ENCODE measurements at regions not wholly inside any gene's neighbourhood (a gene's known extent, or its start where the extent isn't known, plus 50 kb on each side); places are given as distances from the start of the nearest gene placed in this dataset.

DNA sequence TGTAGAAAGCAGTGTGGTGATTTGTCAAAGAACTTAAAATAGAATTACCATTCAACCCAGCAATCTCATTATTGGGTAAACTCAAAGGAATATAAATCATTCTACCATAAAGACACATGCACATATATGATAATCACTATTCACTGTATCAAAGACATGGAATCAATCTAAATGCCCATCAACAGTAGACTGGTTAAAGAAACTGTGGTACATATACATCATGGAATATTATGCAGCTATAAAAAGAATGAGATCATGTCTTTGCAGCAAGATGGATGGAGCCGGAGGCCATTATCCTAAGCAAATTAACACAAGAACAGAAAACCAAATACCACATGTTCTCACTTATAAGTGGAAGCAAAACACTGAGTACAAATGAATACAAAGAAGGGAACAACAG, 281.5 kb upstream of the MAGI2 start:
- CTCF ChIA-PET = no interaction called here
- POLR2A ChIA-PET = no interaction called here

DNA sequence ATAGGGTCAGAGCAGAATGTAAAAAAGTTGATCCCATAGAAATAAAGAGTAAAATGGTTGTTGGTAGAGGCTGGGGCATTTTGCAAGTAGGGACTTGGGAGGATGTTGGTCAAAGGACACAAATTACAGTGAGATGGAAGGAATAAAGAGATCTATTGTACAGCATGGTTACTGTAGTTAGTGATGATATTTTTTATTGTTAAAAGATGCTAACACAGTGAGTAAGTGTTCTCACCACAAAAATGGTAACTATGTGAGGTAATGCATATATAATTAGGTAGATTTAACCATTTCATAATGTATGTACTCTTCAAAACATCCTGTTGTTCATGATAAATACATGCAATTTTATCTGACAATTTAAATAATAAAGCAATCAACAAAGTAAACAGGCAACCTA, 280.7 kb upstream of the MAGI2 start:
- ChIA-PET POLR2A (no interaction called here), CTCF (no interaction called here)

DNA sequence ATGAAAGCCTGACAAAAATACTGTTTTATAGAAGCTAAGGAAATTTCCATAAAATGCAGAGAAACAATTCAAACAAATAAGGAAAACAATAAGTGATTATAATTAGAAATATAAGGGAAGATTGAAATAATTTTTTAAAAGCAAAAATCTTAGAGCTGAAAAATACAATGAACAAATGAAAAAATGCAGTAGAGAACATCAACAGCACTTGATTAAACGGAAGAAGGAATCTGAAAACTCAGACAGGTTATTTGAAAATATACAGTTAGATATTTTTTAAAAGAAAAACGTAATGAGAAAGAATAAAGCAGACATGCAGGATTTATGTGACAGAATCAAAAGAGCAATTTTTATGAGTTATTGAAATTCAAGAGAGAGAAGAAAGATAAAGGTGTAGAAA, 279.1 kb upstream of the MAGI2 start:
- CTCF ChIA-PET = no interaction called here

GRCh38 chr7:79730971-79731370, 277.5 kb upstream of the MAGI2 start:
- ChIA-PET POLR2A (no interaction called here), CTCF (no interaction called here)

More for the DNA sequence above, 279.1 kb upstream of the MAGI2 start:
- POLR2A ChIA-PET = no interaction called here

- ChIA-PET POLR2A (no interaction called here), CTCF (no interaction called here)
Measured at GRCh38 chr7:79723833-79724618, 270.6 kb upstream of the MAGI2 start.

GRCh38 chr7:79722217-79722616, 268.8 kb upstream of the MAGI2 start:
- ChIA-PET CTCF (no interaction called here), POLR2A (no interaction called here)

GRCh38 chr7:79719216-79719615, 265.7 kb upstream of the MAGI2 start:
- ChIA-PET CTCF (no interaction called here), POLR2A (no interaction called here)

- POLR2A ChIA-PET = no interaction called here
- CTCF ChIA-PET = no interaction called here
Measured at GRCh38 chr7:79716329-79716728, 262.9 kb upstream of the MAGI2 start.

- CTCF ChIA-PET = no interaction called here
- POLR2A ChIA-PET = no interaction called here
Measured at GRCh38 chr7:79714081-79714480, 260.6 kb upstream of the MAGI2 start.

- ChIA-PET CTCF (no interaction called here), POLR2A (no interaction called here)
Measured at GRCh38 chr7:79713276-79713675, 259.8 kb upstream of the MAGI2 start.

GRCh38 chr7:79711660-79712059, 258.2 kb upstream of the MAGI2 start:
- POLR2A ChIA-PET = no interaction called here
- CTCF ChIA-PET = no interaction called here

DNA sequence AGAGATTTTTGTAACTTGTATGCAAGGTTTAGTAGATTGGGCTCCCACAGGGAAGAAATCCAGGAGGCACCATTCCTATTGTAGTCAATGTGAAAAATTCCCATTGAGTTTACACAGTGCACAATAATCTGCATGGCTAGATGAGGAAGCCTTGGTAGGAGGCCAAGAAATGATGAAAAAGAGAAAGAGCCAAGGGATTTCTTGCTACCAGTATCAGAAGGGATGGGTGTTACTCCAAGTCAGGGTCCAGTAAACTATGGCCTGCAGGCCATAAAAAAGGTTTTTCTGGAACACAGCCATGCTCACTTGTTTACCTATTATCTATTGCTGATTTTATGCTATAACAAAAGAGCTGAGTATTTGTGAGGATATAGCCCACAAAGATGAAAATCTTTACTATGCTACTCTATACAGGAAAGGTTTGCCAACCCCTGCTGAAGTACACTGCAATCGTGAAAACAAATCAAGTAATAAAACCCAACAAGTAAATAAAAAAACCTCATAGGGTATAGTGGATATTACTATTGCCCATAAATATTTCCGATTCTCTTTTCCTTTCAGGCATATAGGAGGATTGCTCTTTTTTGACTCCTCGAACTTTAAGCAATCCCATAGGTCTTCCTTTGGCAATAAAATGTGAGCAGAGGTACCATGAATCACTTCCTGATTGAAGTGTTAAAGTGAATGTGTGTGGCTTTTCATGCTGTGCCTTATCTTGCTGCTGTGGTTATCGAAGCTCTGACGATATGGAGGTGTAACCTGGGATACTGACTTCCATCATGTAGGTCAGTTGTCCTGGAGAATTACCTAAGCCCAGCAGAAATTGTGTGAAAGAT, 256.3 kb upstream of the MAGI2 start:
- CTCF ChIA-PET = no interaction called here
- POLR2A ChIA-PET = no interaction called here

GRCh38 chr7:79702116-79702515, 248.6 kb upstream of the MAGI2 start:
- POLR2A ChIA-PET = no interaction called here
- CTCF ChIA-PET = no interaction called here

GRCh38 chr7:79692015-79692414, 238.5 kb upstream of the MAGI2 start:
- ChIA-PET CTCF (no interaction called here), POLR2A (no interaction called here)

DNA sequence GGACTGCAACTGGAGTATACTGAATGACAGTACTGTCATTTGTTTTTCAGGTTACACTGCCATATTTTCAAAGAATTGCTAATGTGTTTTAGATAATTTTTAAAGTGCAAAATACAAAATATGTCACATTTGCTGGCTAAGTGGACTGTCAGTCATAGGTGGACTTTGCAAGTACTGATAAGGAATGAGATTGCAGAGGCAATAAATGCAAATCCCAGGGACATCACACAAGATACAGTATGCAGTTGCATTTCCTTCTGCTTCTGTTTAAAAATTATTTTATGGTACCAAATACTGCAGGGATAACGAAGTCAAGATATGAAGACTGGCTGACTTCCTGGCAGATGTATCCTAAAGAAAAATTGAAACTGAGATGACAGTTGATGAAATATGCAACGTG, 237.6 kb upstream of the MAGI2 start:
- ChIA-PET POLR2A (no interaction called here), CTCF (no interaction called here)

DNA sequence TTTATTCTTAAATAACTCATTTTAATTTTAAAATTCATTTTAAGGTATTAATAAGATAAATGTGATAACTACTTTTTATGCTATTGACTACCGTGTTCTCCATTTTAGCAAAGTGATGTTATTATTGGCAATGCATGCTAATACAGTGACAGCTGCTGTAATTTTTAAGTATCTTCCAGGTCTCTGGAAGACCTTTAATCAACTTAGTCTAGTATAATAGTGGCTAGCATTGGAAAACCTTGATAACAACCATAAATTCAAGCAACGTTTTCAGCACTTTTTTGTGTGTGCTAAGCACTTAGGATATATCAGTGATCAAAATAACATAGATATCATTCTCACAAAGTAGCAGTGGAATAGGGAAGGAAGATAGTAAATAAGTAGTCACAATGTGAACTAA, 230.9 kb upstream of the MAGI2 start:
- CTCF ChIA-PET = no interaction called here
- POLR2A ChIA-PET = no interaction called here

DNA sequence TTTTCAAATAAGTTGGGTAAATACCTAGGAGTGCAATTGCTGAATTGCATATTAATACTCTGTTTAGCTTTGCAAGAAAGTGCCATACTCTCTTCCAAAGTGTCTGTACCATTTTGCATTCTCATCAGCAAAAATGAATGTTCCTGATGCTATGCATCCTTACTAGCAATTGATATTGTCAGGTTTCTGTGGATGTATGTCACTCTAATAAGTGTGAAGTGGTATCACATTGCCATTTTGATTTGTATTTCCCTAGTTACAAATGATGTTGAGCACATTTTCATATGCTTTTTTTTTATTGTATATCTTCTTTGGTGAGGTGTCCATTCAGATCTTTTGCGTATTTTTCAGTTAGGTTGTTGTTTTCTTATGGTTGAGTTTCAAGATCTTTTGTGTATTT, 230.4 kb upstream of the MAGI2 start:
- ChIA-PET POLR2A (no interaction called here), CTCF (no interaction called here)

DNA sequence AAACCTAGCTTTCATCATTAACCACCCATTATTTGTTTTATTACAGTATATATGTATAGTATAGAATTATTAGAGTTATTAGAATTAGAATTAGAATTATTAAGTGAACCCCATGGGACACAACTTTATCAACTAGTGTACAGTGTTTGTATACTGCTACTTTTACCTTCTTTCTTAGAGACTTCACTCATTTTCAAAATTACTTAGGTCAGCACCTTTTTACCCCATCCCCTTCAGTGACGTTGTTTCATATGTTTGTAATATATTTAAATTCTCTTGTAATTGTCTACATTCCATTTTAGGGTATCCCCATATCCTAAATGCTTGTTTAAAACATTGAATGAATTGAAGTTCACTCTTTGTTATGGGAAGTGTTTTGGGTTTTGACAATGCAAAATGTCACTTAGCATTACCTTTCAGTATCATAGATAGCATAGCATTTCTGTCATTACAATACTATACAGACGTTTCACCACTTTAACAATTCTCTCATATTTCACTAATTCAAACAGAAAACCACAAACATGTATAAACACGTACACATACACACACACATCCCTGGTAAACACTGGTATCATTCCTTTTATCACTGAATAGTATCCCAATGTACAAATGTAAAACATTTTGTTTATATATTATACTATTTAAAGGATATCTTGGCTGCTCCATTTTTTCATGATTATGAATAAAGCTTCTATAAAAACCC, 229.9 kb upstream of the MAGI2 start:
- ChIA-PET CTCF (no interaction called here), POLR2A (no interaction called here)

DNA sequence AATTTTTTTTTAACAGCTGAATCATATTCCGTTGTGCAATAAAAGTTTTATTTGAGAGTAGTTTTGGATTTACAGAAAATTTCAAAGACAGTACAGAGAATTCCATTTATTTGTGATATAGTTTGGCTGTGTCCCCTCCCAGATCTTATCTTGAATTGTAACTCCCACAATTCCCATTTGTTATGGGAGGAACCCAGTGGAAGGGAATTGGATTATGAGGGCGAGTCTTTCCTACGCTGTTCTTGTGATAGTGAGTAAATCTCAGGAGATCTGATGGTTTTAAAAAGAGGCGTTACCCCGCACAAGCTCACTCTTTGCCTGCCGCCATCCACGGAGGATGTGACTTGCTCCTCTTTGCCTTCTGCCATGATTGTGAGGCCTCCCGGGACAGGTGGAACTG, 228.0 kb upstream of the MAGI2 start:
- CTCF ChIA-PET = no interaction called here
- POLR2A ChIA-PET = no interaction called here

DNA sequence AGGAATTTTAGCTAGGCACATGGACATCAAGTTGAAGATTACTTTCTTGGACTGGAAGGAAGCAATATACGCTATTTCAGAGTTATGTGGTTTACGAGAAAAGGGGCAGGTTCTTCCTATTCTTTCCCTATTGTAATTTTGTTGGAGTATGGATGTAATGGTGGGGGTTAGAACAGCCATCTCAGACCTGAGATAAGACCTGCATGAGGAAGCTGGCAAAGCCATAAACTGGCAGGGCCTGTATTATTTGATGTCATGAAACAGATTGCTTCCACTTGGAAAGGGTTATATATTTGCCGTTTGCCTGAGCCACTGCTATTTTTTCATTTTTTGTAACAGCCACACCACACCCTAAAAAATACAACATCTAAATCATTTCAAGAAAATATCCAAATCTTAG, 220.5 kb upstream of the MAGI2 start:
- POLR2A ChIA-PET = no interaction called here
- CTCF ChIA-PET = no interaction called here

DNA sequence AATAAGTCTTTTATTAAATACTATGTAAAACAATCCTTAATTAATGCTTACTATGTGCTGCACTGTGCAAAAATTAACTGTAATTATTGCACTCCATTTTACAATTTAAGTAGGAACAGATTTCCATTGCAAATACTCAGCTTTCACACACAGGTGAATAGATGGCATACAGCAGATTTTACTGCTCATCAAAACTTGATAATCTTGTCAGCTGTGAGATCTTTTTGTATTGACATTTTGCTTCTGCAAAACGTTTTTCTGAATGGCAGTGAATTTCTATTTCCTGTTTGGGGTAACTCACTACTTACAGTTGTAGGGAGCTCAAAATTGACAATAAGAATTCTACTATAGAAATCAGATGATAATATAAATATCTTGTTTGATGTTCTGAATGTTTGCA, 220.0 kb upstream of the MAGI2 start:
- ChIA-PET CTCF (no interaction called here), POLR2A (no interaction called here)
